NCI-H1092 treated with DMSO at 0.1 percent for 48 hours (cell line): ENCODE measurements at regions not wholly inside any gene's neighbourhood (a gene's known extent, or its start where the extent isn't known, plus 50 kb on each side); places are given as distances from the start of the nearest gene placed in this dataset.
A peak's percentile ranks its signal among the peaks of the same experiment; 100 is the strongest.
"Not testable (repeated sequence)": the region's sequence is repeated elsewhere in the genome, so short reads cannot be mapped to it uniquely, and the experiment has no call there.

Experiments used
- DNase-seq: peaks from one replicate; lab custom pipeline; 2025; lab: John Stamatoyannopoulos, UW

DNA sequence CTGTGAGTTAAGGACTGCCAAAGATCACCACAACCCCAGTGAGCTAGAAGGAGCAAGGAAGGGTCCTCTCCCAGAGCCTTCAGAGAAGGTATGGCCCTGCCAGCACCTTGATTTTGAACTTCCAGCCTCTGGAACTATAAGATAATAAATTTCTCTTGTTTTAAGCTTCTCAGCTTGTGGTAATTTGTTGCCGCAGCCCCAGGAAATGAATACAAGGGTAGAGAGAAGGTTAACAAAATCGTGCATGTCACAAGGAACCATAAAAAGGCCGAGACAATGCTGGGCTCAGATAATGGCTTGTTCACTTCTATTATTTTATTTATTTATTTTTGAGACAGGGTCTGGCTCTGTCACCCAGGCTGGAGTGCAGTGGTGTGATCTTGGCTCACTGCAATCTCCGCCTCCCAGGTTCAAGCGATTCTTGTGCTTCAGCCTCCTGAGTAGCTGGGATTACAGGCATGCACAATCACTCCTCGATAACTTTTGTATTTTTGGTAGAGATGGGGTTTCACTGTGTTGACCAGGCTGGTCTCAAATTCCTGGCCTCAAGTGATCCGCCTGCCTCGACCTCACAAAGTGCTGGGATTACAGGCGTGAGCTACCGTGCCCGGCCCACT, 71.5 kb downstream of the WSB1 start:
- DNase-seq: not testable (repeated sequence)

DNA sequence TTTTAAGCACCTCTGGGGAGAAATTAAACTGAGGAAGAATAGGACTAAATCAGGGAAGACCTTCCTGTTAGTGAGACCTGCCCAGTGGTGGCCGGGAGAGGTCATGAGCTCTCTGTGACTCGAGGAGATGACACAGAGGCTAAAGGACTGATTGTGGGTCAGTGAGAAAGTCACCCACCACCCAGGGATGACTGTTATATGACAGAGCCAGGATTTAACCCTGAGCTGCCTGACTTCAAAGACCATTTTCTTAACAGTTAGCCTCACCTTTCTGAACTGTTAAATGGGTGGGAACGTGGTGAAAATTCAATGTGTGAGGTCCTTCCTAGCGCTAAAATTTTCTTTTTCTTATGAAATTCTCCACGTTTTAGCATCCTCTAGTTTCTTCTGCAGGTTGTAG, 72.5 kb downstream of the WSB1 start:
- no peak for DNase-seq

DNA sequence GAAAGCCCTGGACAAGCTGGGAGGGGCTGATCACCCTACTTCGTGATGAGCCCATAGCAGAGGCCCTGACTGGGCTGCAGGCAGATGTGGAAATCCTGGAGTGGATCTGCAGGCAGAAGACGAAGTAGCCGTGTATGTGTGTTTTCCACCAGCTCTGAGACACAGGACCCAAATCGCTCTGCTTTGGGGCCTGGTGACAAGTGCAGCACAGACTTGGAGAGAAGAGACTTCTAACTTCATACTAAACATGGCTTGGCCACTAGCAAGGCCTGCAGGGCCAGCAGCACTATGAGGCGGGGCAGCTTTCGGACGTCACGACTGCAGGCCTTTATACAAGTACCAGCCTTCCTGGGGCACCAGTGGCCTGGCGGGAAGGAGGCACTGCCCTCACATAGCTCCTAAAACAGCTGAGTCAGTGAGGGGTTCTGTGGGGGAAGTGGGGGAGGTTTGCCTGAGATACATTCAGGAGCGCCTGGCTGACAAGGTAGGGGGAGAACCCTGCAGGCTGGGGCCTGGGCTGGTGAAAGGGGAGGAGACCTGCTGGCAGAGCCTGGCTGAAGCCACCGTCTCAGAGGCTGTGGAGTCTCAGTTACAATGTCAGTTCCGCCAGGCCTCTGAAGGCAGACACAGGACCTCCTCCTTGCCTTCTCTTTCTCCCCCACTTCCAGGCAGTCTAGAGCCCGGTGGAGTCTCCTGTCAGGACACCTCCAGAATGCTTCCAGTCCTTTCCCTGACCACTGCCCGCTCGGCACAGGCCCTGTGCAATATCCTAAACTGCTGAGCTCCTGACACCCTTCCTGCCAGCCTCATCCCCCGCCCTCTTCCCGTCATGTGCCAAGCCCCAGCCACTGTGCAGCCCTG, 73.4 kb downstream of the WSB1 start:
- DNase-seq: no peak

DNA sequence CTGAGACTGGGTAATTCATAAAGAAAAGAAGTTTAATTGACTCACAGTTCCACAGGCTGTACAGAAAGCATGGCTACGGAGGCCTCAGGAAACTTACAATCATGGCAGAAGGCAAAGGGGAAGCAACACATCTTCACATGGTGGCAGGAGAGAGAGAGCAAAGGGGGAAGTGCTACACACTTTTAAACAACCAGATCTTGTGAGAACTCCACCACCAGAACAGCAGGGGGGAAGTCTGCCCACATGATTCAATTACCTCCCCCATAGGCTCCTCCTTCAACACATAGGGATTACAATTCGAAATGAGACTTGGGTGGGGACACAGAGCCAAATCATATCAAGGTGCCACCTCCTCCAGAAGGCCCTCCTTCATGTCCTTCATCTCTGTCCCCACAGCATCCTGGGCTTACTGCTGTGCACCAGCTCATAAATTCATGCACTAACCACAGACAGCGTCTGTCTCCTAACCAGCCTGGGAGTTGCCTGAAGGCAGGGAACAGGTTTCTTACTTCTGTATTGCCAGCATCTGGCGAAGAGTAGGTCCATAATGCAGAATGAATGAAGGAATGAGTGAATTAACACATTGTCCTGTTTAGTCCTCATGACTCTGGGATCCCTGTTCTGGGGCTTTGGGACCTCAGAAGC, 74.4 kb downstream of the WSB1 start:
- no peak for DNase-seq

DNA sequence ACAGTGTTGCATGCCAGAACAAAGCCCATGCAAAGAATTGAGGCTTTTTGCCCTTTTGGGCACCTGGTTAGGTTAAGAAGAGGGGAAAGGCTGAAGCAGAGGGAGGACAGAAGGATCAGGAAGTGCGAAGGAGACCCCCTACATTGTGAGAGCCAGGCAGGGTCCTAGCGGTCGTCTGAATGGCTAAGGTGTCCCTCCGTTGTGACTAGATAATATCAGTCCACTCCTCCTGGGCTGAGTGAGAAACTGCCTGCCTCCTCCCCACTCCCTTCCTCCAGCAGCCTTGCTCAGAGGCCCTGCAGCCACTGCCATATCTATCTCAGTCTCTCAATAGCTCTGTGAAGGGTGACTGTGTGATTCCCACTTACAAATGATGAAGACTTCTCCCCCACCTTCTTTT, 75.1 kb downstream of the WSB1 start:
- DNase-seq: no peak

DNA sequence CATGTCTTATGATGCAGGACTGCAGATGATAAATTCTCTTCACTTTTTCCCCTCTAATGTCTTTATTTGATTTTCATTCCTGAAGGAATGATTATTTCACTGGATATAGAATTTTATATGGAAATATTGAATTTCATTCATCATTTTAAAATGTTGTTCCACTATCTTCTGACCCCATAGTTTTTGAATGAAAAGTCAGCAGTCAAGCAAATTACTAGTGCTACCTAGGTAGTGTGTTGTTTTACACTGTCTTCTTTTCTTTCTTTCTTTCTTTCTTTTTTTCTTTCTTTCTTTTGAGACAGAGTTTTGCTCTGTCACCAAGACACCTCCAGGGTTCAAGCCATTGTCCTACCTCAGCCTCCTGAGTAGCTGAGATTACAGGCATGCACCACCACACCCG, 76.9 kb downstream of the WSB1 start:
- DNase-seq: no peak

DNA sequence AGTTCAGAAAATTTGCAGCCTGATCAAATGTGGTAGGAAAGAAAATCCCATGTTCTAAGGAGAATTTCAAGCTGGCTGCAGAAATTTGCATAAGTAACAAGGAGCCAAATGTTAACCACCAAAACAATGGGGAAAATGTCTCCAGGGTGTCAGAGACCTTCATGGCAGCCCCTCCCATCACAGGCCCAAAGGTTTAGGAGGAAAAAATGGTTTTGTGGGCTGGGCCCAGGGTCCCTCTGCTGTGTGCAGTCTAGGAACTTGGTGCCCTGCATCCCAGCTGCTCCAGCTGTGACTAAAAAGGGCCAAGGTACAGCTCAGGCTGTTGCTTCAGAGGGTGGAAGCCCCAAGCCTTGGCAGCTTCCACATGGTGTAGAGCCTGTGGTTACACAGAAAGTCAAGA, 79.8 kb downstream of the WSB1 start:
- not testable (repeated sequence) for DNase-seq

DNA sequence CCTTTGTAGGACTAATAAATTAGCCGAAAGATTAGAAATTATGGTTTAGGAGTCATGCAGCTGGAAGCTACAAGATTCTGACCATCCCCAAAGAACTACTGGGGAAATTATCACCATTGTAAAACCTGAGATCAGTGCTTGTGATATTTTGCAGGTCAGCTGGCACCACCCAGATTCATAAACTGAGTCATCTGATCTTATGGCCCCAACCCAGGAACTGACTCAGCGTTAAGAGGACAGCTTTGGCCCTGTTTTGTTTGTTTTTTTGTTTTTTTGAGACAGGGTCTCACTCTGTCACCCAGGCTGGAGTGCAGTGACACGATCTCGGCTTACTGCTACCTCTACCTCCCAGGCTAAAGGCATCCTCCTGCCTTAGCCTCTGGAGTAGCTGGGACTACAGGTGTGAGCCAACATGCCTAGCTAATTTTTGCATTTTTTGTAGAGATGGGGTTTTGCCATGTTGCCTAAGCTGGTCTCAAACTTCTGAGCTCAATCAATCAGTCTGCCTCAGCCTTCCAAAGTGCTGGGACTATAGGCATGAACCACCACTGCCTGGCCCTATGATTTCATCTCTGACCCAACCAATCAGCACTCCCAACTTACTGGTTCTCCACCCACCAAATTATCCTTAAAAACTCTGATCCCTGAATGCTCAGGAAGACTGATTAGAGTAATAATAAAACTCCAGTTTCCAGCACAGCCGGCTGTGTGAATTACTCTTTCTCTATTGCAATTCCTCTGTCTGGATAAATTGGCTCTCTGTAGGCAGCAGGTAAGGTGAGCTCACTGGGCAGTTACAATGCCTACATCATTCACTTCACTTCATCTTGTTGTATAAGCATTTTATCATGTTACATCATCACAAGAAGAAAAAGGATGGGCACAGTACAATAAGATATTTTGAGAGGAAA, 79.4 kb upstream of the KSR1 start:
- no peak for DNase-seq

DNA sequence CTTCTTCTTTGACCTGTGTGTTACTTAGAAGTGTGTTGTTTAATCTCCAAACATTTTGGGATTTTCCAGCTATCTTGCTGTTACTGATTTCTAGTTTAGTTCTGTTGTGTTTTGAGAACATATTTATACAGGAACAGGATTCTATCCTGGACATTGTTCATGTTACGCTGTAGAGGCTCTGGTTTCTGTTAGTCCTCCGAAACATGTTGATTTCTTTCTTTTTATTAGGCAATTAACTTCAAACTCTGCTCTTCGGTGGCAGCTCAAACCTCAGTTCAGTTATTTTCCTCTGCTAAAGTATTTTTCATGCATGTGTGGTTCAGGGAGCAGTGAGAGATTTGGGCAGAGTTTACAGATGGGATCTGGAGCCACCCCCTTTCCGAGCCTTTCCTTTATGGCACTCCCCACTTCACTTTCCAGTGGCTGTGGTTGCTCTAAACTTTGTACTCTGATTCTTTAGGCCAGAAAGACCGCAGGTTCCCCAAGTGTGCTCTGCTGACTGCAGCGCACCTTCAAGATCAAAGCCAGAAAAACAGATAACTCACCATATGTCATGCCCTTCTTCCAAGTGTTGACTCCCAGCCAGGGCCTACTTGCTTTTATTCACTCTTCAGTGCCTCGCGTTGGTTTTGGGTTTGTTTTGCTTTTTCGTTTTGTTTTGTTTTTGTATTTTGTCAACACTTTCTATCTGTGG, 77.6 kb upstream of the KSR1 start:
- no peak for DNase-seq

DNA sequence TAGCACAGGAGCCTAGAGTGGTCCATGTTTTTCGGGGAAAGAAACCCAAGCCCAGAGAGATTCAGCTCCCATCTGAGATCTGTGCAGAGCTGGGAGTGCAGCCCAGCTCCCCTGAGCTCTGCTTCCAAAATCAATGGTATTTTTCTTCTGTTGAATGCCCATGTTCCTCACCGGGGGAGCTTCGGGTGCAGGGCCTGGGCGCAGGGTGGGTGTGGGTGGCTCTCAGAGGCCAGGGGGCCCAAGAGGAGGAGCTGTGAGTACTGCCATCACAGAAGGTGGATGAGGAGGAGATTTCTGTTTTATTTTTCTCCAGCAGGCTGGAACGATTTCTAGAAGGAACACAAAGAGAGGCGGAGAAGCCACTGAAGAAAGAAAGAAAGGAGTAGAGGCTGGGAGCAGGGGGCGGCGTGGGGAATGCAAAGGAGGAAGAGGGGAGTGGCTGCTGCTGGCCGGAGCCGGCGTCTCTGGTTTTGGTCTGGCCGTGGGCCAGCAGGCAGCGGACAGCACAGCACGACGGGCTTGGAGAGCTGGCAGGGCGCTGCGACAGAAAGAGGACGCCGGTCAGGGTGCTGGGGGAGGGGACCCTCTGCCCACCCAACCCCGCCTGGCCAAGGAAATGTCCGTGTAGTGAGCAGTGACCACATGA, 76.2 kb upstream of the KSR1 start:
- DNase-seq: peak; percentile 1

DNA sequence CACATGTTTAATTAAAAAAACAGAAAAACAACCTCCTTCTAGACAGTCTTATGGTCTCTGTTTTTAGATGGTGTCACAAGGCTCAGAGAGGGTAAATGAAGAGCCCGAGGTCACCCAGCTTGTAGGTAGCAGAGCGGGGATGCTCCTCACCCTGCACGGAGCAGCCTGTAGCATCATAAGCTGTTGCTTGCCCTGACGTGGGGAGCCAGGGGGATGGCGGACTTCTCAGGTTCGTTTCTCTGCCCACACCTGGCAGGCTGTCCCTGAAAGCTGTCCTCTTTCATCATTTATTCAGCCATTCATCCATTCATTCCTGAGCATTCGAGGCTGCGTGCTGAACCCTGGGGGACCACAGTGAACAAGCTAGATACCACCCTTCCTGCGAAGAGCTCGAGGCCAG, 75.7 kb upstream of the KSR1 start:
- no peak for DNase-seq

DNA sequence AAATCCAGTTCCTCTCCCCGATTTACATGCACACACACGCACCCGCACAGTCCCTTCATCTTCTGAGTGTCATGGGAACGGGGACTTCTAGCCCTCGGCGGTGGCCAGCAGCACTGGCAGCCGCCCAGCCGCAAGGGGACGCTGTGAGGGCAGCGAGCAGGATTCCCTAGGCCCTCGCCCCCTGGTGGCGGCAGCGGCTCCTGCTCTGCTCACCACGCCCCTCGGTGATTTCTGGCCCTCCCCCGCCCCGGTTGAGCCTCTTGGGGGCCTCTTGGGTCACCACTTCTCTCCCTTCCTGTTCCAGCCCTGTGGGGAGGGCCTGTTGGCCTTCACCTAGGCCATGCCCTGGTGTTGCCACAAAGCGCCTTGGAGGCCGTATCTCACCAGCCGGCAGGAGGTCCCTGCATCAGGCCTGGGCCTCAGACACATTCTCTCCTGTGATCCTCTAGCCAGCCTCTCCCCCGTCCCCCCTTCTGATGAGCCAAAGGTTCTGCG, 75.2 kb upstream of the KSR1 start:
- DNase-seq: peak; percentile 22

DNA sequence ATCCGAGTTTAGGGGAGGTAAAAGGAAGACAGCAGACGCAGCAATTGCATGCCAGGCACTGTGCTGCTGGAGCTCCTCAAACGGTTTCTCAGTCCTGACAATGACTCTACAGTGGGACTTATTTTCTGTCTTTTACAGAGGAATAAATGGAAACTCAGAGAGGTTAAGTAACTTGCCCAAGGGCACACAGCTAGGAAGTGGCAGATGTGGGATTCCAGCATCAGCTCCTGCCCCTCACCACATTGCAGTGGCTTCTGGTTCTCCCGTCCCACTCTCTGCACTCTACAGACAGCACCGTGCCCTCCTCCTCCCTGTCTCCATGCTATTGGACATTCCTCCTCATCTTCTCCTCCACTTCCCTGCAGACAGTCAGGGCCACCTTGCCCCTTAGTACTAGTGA, 74.2 kb upstream of the KSR1 start:
- no peak for DNase-seq

DNA sequence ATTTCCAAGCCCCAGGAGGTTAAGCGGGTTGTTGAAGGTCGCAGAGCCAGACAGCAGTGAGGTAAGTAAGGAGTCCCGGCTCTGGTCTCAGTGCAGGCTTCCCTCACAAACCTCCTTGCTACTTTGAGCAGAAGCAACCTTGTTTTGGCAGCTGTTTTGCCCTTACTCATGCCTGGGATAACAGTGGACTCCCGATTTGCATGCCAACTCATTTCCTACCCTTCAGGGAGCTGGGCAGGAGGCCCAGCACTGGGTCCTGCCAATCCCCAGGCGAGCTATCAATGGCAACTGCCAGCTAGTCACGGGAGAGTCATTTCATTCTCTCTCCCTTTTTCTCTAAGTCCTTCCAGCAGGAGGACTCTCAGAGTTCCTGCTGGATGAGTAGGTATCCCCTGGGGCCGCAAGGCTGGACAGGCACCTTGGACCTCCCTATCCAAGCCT, 72.0 kb upstream of the KSR1 start:
- DNase-seq: peak; percentile 60

DNA sequence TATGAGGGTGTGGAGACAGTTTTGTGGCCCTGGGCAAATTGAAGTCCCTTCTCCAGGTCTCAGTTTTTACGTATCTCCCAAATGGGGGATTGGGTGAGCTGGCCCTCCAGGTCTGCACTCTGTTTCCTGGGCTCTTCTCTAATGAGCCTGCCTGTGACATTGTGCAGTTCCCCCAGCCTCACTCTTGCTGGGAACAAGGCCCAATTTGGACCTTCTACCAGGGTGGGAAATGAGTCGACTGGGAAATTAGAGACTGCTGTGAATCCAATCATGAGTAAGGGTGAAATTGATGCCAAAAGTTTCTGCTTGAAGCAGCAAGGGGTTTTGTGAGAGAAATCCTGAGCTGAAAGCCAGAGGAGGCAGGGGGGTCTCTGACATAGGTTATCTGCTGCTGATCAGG, 71.5 kb upstream of the KSR1 start:
- no peak for DNase-seq

DNA sequence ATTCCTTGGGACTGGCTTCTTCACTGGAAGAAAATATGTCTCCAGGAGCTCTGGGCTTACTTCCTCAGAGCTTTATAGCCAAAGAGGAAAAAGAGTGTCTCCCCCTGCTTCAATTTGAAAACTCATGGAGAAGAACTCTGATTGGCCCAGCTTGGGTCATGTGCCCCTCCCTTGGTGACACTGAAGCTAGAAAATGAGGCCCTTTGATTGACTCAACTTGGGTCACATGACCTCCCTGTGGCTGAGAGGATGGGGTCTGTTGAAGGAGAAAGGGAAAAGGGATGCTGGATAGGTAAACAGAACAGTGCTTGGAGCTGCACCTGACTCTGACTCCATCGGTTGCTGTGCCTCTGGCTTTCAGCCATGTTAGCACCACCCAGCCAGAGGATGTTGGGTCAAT, 70.6 kb upstream of the KSR1 start:
- DNase-seq: no peak

DNA sequence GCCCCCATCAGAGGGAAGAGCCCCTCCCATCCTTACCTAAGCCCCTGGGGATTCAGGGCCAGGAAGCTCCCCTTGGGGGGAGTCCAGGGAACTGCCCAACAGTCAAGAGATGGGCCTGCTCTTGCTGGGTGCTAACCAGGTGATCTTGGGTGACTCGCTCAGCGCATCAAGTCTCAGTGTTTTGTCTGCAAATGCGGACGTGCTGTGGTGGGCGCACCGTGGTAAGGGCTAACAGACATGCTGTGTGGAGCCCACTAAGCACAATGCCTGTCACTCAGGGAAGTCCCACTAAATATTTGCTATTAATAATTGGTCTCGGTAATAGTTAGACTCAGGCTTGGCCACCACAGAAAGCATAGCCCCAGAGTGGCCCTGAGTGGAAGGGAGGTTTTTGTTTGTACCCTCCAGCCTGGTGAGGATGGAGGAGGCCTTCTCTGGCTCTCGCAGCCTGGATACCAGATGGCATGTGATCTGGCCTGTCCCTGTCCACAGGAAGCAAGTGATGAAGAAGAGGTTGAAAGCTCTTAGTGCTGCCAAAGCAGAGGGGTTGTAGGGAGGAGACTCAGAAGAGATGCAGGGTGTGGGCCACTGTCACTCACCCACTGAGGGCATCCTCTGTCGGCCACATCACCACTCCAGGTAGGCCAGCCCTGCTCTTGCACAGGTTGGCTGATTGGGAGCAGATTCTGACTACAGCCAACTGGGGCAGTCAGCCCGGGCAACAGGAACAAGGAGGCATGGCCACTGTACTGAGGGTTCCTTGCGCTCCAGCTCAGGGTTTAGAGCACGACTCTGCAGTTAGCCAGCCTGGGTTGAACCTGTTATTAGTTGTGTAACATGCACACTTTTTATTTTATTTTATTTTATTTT, 69.8 kb upstream of the KSR1 start:
- no peak for DNase-seq

DNA sequence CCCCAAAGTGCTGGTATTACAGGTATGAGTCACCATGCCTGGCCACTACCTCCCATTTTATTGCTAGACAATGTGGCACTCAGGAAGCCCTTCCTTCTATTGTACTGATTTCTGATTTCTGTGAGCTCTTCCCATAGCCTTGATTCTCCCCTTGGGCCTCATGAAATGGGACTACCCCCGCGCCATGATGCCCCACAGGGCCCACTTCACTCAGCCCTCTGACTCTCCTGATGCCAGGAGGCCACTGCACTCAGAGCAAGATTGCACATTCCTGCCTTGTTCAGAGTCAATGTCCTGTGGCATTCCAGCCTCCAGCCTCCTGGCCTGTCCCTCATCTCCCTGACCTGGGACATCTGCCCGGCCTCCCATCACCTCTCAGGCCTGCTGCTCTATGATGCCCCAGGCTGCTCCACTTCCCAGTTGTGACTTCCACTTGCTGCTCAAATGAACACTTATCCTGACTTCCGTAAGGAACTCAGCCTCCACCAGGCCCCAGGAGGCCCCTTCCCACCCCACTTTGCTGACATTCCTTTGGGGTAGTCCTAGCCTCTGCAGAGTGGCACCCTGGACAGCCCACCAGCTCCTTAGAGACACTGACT, 66.6 kb upstream of the KSR1 start:
- no peak for DNase-seq

DNA sequence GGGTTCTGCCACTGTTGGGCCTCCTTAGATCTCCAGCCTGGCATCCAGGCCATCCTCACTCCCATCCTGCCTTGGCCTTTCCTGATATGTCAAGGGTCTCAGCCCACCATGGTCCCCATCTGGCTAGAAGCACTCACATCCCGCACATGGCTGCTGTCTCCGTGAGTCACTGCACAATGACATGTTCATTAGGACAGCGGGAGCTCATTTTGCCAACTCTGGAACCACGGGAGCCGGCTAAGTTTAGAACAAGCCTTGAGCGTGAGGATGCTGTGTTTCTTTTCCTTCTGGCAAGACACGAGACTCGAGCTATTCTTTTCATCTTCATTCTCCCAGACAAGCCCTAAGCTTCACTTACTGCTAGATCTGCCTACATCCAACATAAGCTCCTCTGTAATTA, 65.7 kb upstream of the KSR1 start:
- no peak for DNase-seq
